Vagina (tissue), 2 donors: ENCODE measurements at regions not wholly inside any gene's neighbourhood (a gene's known extent, or its start where the extent isn't known, plus 50 kb on each side); places are given as distances from the start of the nearest gene placed in this dataset.

ENCODE experiments used
- POLR2A ChIP-seq, 2 donors: fragments of 450-650 bp; IDR thresholded peaks; one replicate each; pipeline ENCODE4 v1.6.1; 2017; ENCODE audit warnings: antibody characterized with exemption in 2 of 2, mild to moderate bottlenecking in 2 of 2, moderate library complexity in 2 of 2
- POLR2AphosphoS5 ChIP-seq, 2 donors: sonication (generic); formaldehyde crosslinking; IDR thresholded peaks; one replicate each; pipeline ENCODE4 v1.9.0; 2017; ENCODE audit warnings: antibody characterized with exemption in 2 of 2, mild to moderate bottlenecking in 2 of 2, low read depth in 1 of 2; ENCODE audit not compliant: insufficient read depth in 1 of 2
- TF ChIP-seq, protein P1 (sequence below), 3 experiments: fragments of 450-650 bp in 2 of 3; fragments of 200-600 bp in 1 of 3; sonication (generic) in 1 of 3; IDR thresholded peaks; one replicate each; pipeline ENCODE4 v1.5.1; 2017 to 2019; ENCODE audit warnings: antibody characterized with exemption in 3 of 3, mild to moderate bottlenecking in 2 of 3, moderate library complexity in 2 of 3

GRCh38 chr22:48178536-48178935, 1416.1 kb downstream of the TBC1D22A start:
- TF ChIP-seq POLR2AphosphoS5 (IDR thresholded peaks at IDR 0.05; ENCODE audit: insufficient read depth in 1 of 2, low read depth in 1 of 2) (no peak), POLR2A (IDR thresholded peaks at IDR 0.05) (no peak)
- TF ChIP-seq, protein P1, sequence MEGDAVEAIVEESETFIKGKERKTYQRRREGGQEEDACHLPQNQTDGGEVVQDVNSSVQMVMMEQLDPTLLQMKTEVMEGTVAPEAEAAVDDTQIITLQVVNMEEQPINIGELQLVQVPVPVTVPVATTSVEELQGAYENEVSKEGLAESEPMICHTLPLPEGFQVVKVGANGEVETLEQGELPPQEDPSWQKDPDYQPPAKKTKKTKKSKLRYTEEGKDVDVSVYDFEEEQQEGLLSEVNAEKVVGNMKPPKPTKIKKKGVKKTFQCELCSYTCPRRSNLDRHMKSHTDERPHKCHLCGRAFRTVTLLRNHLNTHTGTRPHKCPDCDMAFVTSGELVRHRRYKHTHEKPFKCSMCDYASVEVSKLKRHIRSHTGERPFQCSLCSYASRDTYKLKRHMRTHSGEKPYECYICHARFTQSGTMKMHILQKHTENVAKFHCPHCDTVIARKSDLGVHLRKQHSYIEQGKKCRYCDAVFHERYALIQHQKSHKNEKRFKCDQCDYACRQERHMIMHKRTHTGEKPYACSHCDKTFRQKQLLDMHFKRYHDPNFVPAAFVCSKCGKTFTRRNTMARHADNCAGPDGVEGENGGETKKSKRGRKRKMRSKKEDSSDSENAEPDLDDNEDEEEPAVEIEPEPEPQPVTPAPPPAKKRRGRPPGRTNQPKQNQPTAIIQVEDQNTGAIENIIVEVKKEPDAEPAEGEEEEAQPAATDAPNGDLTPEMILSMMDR (IDR thresholded peaks at IDR 0.05), result no peak
